ENCODE measurements at regions not wholly inside any gene's neighbourhood (a gene's known extent, or its start where the extent isn't known, plus 50 kb on each side); places are given as distances from the start of the nearest gene placed in this dataset.

- no peak for TF ChIP-seq CTCF (IDR thresholded peaks at IDR 0.05; ENCODE audit: borderline replicate concordance, extremely low read depth, low read length, poor library complexity, severe bottlenecking)
- no peak for TF ChIP-seq EZH2 (IDR thresholded peaks at IDR 0.05; ENCODE audit: borderline replicate concordance, low read depth, low read length, severe bottlenecking)
These were observed 681.3 kb upstream of the SLITRK1 start for GRCh38 chr13:84563611-84564010.
